Neural cell (in vitro differentiated cells): ENCODE measurements at regions not wholly inside any gene's neighbourhood (a gene's known extent, or its start where the extent isn't known, plus 50 kb on each side); places are given as distances from the start of the nearest gene placed in this dataset.

Experiments used
- CTCF ChIP-seq: fragments of 450-650 bp; IDR thresholded peaks from 2 replicates; pipeline ENCODE4 v1.5.1; 2014; ENCODE audit warnings: antibody characterized with exemption, mild to moderate bottlenecking, moderate library complexity; ENCODE audit not compliant: poor library complexity, severe bottlenecking
- EP300 ChIP-seq: fragments of 450-650 bp; conservative IDR thresholded peaks from 2 replicates; pipeline ENCODE4 v1.6.1; 2014; ENCODE audit warnings: antibody characterized with exemption, mild to moderate bottlenecking, moderate library complexity; ENCODE audit not compliant: poor library complexity, severe bottlenecking
- POLR2AphosphoS5 ChIP-seq: IDR thresholded peaks from 2 replicates; pipeline ENCODE4 v1.6.1; 2012
- REST ChIP-seq: IDR thresholded peaks from 2 replicates; pipeline ENCODE4 v1.6.1; 2012; ENCODE audit warnings: borderline replicate concordance
- TAF1 ChIP-seq: IDR thresholded peaks from 2 replicates; pipeline ENCODE4 v1.6.1; 2012; ENCODE audit warnings: low read depth

DNA sequence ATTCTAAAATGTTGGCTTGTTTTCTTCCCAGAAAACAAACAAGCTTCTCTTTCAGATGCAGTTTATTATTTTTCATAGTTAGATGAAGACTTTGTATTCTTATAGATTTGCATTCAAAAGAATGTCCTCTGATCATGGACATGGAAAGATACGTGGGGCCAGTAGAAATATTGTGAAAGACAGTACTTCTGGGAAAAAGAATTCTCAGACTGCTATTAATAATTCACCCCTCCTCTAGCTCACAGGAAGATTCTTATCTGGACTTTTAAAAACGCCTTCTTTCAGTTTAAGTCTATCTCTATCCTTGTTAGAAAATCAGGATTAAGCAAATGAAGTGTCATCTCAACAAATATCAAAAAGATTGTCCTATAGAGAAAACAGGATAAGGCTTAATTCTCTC lies 514.1 kb upstream of the ADAMTS9 start:
- TF ChIP-seq TAF1 (no peak), CTCF (no peak), EP300 (no peak), POLR2AphosphoS5 (no peak), REST (no peak)
